ENCODE measurements at regions not wholly inside any gene's neighbourhood (a gene's known extent, or its start where the extent isn't known, plus 50 kb on each side); places are given as distances from the start of the nearest gene placed in this dataset.

- H3K27ac Mint-ChIP-seq: no peak overlapping the region
- Histone ChIP-seq H3K27me3 (ENCODE audit: insufficient read depth) (no peaks in the 10 kb centered on the region), H3K79me2 (replicated peaks; ENCODE audit: insufficient read depth) (no peaks in the 10 kb centered on the region), H3K4me1 (ENCODE audit: insufficient read depth) (peaks cover 3% of the 10 kb centered on the region; the same call in 1 of the 2 replicates), H2AFZ (peak overlapping the region; percentile 66; the same call in 1 of the 2 replicates), H3K27ac (ENCODE audit: low read depth) (no peak overlapping the region), H3K4me2 (no peak overlapping the region), H3K36me3 (ENCODE audit: insufficient read depth) (no peaks in the 10 kb centered on the region), H3F3A (replicated peaks; ENCODE audit: low read depth) (no peaks in the 10 kb centered on the region), H4K20me1 (replicated peaks; ENCODE audit: insufficient read depth) (no peaks in the 10 kb centered on the region), H3K4me3 (no peak overlapping the region), H3K9me2 (ENCODE audit: insufficient read depth) (peaks cover 9% of the 10 kb centered on the region)
- no peak for DNase-seq (ENCODE audit: low spot score)
- H3K4me1 Mint-ChIP-seq: peaks cover 14% of the 10 kb centered on the region; the same call in 2 of the 3 replicates
- peaks cover 2% of the 10 kb centered on the region for H3K27me3 Mint-ChIP-seq (ENCODE audit: insufficient read depth, low read depth, poor library complexity)
- no peaks in the 10 kb centered on the region for H3K9me3 Mint-ChIP-seq
- H3K36me3 Mint-ChIP-seq (ENCODE audit: low read depth): no peaks in the 10 kb centered on the region
- TF ChIP-seq STAT1 (IDR thresholded peaks at IDR 0.05; ENCODE audit: unreplicated experiment) (no peak), EZH2 (IDR thresholded peaks at IDR 0.05; ENCODE audit: low read depth, unreplicated experiment) (no peak)
- ATAC-seq: no peak
- no peak overlapping the region for H3K4me3 Mint-ChIP-seq
These were observed 87.5 kb upstream of the C1QTNF7 start for GRCh38 chr4:15340332-15340731.

DNA sequence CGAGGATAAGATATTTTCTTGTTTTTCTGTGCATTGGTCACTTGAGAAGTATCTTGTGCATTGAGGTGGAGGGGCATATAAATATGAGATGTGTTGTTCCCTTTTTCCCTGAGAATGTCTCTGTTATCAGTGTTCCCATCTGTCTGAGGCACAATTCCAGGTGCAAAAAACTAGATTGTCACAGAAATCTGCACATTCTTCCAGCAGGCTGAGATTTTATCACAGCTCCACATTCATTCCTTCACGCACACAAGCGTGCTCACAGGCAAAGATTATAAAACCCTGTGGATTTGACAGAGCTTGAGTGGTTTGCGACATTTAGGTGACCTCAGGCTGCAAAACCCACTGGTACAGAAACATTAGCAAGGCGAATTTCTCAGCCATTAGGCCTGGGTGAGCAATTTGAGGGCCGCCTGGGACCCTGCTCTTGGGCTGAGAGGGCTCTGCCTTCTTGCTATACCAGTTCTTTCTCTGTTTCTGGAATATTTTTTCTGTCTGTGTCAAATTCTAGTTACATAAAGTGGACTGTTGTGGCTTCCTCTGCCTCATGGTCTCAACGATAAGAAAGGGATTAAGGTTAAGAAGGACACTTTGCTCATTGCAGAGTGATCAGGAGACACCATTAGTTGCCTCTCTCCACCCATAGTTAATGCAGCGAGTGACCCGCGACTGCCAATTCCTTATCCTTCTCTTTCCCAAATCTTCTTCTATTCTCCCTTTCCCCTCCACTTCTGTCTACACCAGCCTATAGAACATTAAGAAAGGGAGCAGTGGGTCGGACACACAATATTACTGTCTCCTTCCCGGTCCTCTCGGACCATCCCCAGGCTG lies 86.7 kb upstream of the C1QTNF7 start:
- DNase-seq (ENCODE audit: low spot score): no peak
- TF ChIP-seq JUNB (IDR thresholded peaks at IDR 0.05; ENCODE audit: unreplicated experiment): no peak
- TF ChIP-seq ZNF114 (CRISPR knock-in tag; IDR thresholded peaks at IDR 0.05): no peak
- no peak for TF ChIP-seq EZH2phosphoT487 (IDR thresholded peaks at IDR 0.05; ENCODE audit: unreplicated experiment)
- TF ChIP-seq, protein P1, sequence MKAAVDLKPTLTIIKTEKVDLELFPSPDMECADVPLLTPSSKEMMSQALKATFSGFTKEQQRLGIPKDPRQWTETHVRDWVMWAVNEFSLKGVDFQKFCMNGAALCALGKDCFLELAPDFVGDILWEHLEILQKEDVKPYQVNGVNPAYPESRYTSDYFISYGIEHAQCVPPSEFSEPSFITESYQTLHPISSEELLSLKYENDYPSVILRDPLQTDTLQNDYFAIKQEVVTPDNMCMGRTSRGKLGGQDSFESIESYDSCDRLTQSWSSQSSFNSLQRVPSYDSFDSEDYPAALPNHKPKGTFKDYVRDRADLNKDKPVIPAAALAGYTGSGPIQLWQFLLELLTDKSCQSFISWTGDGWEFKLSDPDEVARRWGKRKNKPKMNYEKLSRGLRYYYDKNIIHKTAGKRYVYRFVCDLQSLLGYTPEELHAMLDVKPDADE (IDR thresholded peaks at IDR 0.05): no peak
- no peak for TF ChIP-seq STAT1 (IDR thresholded peaks at IDR 0.05; ENCODE audit: unreplicated experiment)
- TF ChIP-seq REST (IDR thresholded peaks at IDR 0.05; ENCODE audit: unreplicated experiment): no peak
- no peak for TF ChIP-seq ZNF462 (CRISPR knock-in tag; IDR thresholded peaks at IDR 0.05)
- no peak for TF ChIP-seq ZNF331 (CRISPR knock-in tag; IDR thresholded peaks at IDR 0.05; ENCODE audit: low read depth)
- TF ChIP-seq POLR2AphosphoS5 (IDR thresholded peaks at IDR 0.05; ENCODE audit: low read depth): no peak

More for the DNA sequence above, 86.7 kb upstream of the C1QTNF7 start:
- H3K27ac Mint-ChIP-seq: no peak overlapping the region
- H3K4me2 ChIP-seq: no peak overlapping the region
- no peaks in the 10 kb centered on the region for H4K20me1 ChIP-seq (replicated peaks; ENCODE audit: insufficient read depth)
- no peak overlapping the region for H3K4me3 Mint-ChIP-seq
- no peaks in the 10 kb centered on the region for H3K27me3 ChIP-seq (ENCODE audit: insufficient read depth)
- H3K9me3 Mint-ChIP-seq: no peaks in the 10 kb centered on the region
- H3K27ac ChIP-seq (ENCODE audit: low read depth): no peak overlapping the region
- H2AFZ ChIP-seq: peak overlapping the region; percentile 66
- peaks cover 16% of the 10 kb centered on the region; the same call in 2 of the 3 replicates for H3K4me1 Mint-ChIP-seq
- H3K9me2 ChIP-seq (ENCODE audit: insufficient read depth): peaks cover 9% of the 10 kb centered on the region
- no peak overlapping the region for H3K4me3 ChIP-seq
- ATAC-seq: no peak
- H3K36me3 ChIP-seq (ENCODE audit: insufficient read depth): no peaks in the 10 kb centered on the region
- no peaks in the 10 kb centered on the region for H3F3A ChIP-seq (replicated peaks; ENCODE audit: low read depth)
- H3K27me3 Mint-ChIP-seq (ENCODE audit: insufficient read depth, low read depth, poor library complexity): peaks cover 2% of the 10 kb centered on the region
- no peaks in the 10 kb centered on the region for H3K79me2 ChIP-seq (replicated peaks; ENCODE audit: insufficient read depth)
- peaks cover 5% of the 10 kb centered on the region; the same call in 1 of the 2 replicates for H3K4me1 ChIP-seq (ENCODE audit: insufficient read depth)
- H3K36me3 Mint-ChIP-seq (ENCODE audit: low read depth): no peaks in the 10 kb centered on the region
